Ishikawa (cell line): ENCODE measurements at regions not wholly inside any gene's neighbourhood (a gene's known extent, or its start where the extent isn't known, plus 50 kb on each side); places are given as distances from the start of the nearest gene placed in this dataset.

ENCODE experiments used
- EP300 ChIP-seq: IDR thresholded peaks from 2 replicates; pipeline ENCODE4 v1.6.1; 2012; ENCODE audit warnings: borderline replicate concordance
- TAF1 ChIP-seq: IDR thresholded peaks from 2 replicates; pipeline ENCODE4 v1.6.1; 2012; ENCODE audit warnings: low read depth, mild to moderate bottlenecking
- ZBTB7A ChIP-seq: IDR thresholded peaks from 2 replicates; pipeline ENCODE4 v1.6.1; 2012; ENCODE audit warnings: low read depth
- TF ChIP-seq, protein P1 (sequence below): IDR thresholded peaks from 2 replicates; pipeline ENCODE4 v1.6.1; 2012; ENCODE audit warnings: low read depth, mild to moderate bottlenecking
- TF ChIP-seq, protein P2 (sequence below): IDR thresholded peaks from 2 replicates; pipeline ENCODE4 v1.6.1; 2012

GRCh38 chr6:115759051-115759450, 301.6 kb downstream of the FRK start:
- TF ChIP-seq TAF1 (no peak), EP300 (no peak), ZBTB7A (no peak)
- TF ChIP-seq, protein P1, sequence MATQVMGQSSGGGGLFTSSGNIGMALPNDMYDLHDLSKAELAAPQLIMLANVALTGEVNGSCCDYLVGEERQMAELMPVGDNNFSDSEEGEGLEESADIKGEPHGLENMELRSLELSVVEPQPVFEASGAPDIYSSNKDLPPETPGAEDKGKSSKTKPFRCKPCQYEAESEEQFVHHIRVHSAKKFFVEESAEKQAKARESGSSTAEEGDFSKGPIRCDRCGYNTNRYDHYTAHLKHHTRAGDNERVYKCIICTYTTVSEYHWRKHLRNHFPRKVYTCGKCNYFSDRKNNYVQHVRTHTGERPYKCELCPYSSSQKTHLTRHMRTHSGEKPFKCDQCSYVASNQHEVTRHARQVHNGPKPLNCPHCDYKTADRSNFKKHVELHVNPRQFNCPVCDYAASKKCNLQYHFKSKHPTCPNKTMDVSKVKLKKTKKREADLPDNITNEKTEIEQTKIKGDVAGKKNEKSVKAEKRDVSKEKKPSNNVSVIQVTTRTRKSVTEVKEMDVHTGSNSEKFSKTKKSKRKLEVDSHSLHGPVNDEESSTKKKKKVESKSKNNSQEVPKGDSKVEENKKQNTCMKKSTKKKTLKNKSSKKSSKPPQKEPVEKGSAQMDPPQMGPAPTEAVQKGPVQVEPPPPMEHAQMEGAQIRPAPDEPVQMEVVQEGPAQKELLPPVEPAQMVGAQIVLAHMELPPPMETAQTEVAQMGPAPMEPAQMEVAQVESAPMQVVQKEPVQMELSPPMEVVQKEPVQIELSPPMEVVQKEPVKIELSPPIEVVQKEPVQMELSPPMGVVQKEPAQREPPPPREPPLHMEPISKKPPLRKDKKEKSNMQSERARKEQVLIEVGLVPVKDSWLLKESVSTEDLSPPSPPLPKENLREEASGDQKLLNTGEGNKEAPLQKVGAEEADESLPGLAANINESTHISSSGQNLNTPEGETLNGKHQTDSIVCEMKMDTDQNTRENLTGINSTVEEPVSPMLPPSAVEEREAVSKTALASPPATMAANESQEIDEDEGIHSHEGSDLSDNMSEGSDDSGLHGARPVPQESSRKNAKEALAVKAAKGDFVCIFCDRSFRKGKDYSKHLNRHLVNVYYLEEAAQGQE: no peak
- TF ChIP-seq, protein P2, sequence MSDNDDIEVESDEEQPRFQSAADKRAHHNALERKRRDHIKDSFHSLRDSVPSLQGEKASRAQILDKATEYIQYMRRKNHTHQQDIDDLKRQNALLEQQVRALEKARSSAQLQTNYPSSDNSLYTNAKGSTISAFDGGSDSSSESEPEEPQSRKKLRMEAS: no peak
